Anterior cingulate cortex (tissue), 58 donors: ENCODE measurements at regions not wholly inside any gene's neighbourhood (a gene's known extent, or its start where the extent isn't known, plus 50 kb on each side); places are given as distances from the start of the nearest gene placed in this dataset.

ENCODE experiments used
- DNase-seq, 58 donors: peaks; one replicate each; lab custom pipeline; 2025; lab: John Stamatoyannopoulos, UW

- no peak for DNase-seq
Observed at GRCh38 chr5:112614986-112615385, 122.7 kb upstream of the APC start.

- no peak for DNase-seq
Observed at GRCh38 chr5:112616812-112617547, 120.7 kb upstream of the APC start.

- no peak for DNase-seq
Observed at GRCh38 chr5:112625246-112625645, 112.4 kb upstream of the APC start.

GRCh38 chr5:112625689-112626438 is 111.8 kb upstream of the APC start:
- peak in 2 of 58 donors; percentile 16 to 34 for DNase-seq

GRCh38 chr5:112626715-112627114 is 111.0 kb upstream of the APC start:
- no peak for DNase-seq

GRCh38 chr5:112628214-112628980 is 109.3 kb upstream of the APC start:
- DNase-seq: peak in 1 of 58 donors; percentile 15

GRCh38 chr5:112630246-112631009 is 107.3 kb upstream of the APC start:
- no peak for DNase-seq

GRCh38 chr5:112634166-112634565 is 103.5 kb upstream of the APC start:
- no peak for DNase-seq

GRCh38 chr5:112634796-112635195 is 102.9 kb upstream of the APC start:
- no peak for DNase-seq

- DNase-seq: no peak
Observed at GRCh38 chr5:112635276-112635675, 102.4 kb upstream of the APC start.

GRCh38 chr5:112635771-112636731 is 101.6 kb upstream of the APC start:
- DNase-seq: no peak

GRCh38 chr5:112636751-112637150 is 100.9 kb upstream of the APC start:
- DNase-seq: no peak

GRCh38 chr5:112637343-112637742 is 100.3 kb upstream of the APC start:
- peak in 5 of 58 donors; percentile 3 to 44 (median 9) for DNase-seq

- DNase-seq: peak in 2 of 58 donors; percentile 3 to 18
Observed at GRCh38 chr5:112640546-112640945, 97.1 kb upstream of the APC start.

- no peak for DNase-seq
Observed at GRCh38 chr5:112641515-112642110, 96.1 kb upstream of the APC start.

GRCh38 chr5:112642885-112643284 is 94.8 kb upstream of the APC start:
- no peak for DNase-seq

- DNase-seq: no peak
Observed at GRCh38 chr5:112643339-112643971, 94.2 kb upstream of the APC start.
